HG03354 (cell line): ENCODE measurements at regions not wholly inside any gene's neighbourhood (a gene's known extent, or its start where the extent isn't known, plus 50 kb on each side); places are given as distances from the start of the nearest gene placed in this dataset.

Experiments
- ATAC-seq: cut with Tn5 transposase; IDR thresholded peaks from one replicate; pipeline ENCODE4 v1.9.1; 2021; ENCODE audit warnings: mild to moderate bottlenecking; ENCODE audit not compliant: unreplicated experiment, poor library complexity, severe bottlenecking

GRCh38 chr11:23221366-23221765 is 361.1 kb upstream of the CCDC179 start:
- no peak for ATAC-seq

GRCh38 chr11:23226331-23227077 is 366.2 kb upstream of the CCDC179 start:
- ATAC-seq, result no peak

- no peak for ATAC-seq
Measured at GRCh38 chr11:23227078-23227445, 366.8 kb upstream of the CCDC179 start.

GRCh38 chr11:23232652-23233051 is 372.4 kb upstream of the CCDC179 start:
- ATAC-seq, result no peak

GRCh38 chr11:23233075-23233474 is 372.8 kb upstream of the CCDC179 start:
- no peak for ATAC-seq

- ATAC-seq, result no peak
Measured at GRCh38 chr11:23236826-23237555, 376.7 kb upstream of the CCDC179 start.

GRCh38 chr11:23252426-23252825 is 392.2 kb upstream of the CCDC179 start:
- ATAC-seq, result no peak

GRCh38 chr11:23257088-23257487 is 396.8 kb upstream of the CCDC179 start:
- no peak for ATAC-seq

GRCh38 chr11:23257556-23257955 is 397.3 kb upstream of the CCDC179 start:
- no peak for ATAC-seq

- ATAC-seq, result no peak
Measured at GRCh38 chr11:23263466-23263865, 403.2 kb upstream of the CCDC179 start.

GRCh38 chr11:23272095-23272494 is 411.8 kb upstream of the CCDC179 start:
- no peak for ATAC-seq

- no peak for ATAC-seq
Measured at GRCh38 chr11:23278121-23278520, 417.8 kb upstream of the CCDC179 start.

- ATAC-seq, result no peak
Measured at GRCh38 chr11:23280088-23280487, 419.8 kb upstream of the CCDC179 start.

- ATAC-seq, result no peak
Measured at GRCh38 chr11:23283666-23284065, 423.4 kb upstream of the CCDC179 start.

- no peak for ATAC-seq
Measured at GRCh38 chr11:23284631-23285030, 424.4 kb upstream of the CCDC179 start.

- no peak for ATAC-seq
Measured at GRCh38 chr11:23288003-23288783, 427.9 kb upstream of the CCDC179 start.

- ATAC-seq, result no peak
Measured at GRCh38 chr11:23295241-23295640, 435.0 kb upstream of the CCDC179 start.

GRCh38 chr11:23308041-23308440 is 447.8 kb upstream of the CCDC179 start:
- ATAC-seq, result no peak

GRCh38 chr11:23310276-23310675 is 450.0 kb upstream of the CCDC179 start:
- ATAC-seq, result no peak
